CD1c-positive myeloid dendritic cell (primary cell): ENCODE measurements at regions not wholly inside any gene's neighbourhood (a gene's known extent, or its start where the extent isn't known, plus 50 kb on each side); places are given as distances from the start of the nearest gene placed in this dataset.
"Not testable (repeated sequence)": the region's sequence is repeated elsewhere in the genome, so short reads cannot be mapped to it uniquely, and the experiment has no call there.

Experiments
- DNase-seq: peaks from one replicate; pipeline ENCODE4 v3.0.0-alpha.2; 2016; ENCODE audit errors: extremely low spot score

DNA sequence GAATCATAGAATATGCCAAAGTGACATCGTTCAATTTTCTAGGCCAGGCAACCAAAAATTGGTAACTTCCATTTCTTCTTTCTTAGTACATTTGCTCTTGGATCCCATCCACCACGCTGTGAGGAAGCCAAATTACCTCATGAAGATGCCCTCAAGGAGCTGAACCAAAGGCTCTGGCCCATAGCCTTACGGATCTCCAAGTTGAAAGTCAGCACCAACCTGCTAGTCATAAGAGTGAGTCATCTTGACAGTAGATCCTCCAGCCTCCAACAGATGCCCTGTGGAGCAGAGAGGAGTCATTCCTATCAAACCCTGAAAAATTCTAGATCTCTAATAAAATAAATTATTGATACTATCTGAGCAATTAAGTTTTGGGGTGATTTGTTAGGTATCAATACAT is 322.5 kb upstream of the COL8A1 start:
- no peak for DNase-seq

- DNase-seq: no peak
These were observed 324.9 kb upstream of the COL8A1 start for GRCh38 chr3:99313485-99313884.

GRCh38 chr3:99298661-99299060 is 339.7 kb upstream of the COL8A1 start:
- DNase-seq: no peak

GRCh38 chr3:99295836-99296235 is 342.6 kb upstream of the COL8A1 start:
- DNase-seq: no peak

GRCh38 chr3:99294092-99294491 is 344.3 kb upstream of the COL8A1 start:
- DNase-seq: not testable (repeated sequence)

DNA sequence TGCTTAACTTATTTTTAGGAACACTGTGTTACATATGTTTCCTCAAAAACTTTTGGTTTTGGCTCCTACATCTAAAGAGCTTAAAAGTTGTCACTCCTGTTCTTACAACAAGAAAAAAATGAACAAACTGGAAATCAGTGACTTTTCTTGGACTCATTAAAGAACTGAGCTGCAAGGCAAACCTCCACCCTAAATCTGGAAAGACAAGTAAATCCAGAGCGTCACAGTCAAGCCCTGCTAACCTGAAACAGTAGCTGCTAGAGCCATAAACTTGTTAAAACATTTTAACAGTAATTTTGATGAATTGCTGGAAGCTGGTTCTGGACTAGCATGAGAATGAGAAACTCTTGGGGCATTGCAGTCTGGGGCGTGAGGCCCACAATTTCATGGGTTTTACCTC is 350.5 kb upstream of the COL8A1 start:
- DNase-seq: no peak

DNA sequence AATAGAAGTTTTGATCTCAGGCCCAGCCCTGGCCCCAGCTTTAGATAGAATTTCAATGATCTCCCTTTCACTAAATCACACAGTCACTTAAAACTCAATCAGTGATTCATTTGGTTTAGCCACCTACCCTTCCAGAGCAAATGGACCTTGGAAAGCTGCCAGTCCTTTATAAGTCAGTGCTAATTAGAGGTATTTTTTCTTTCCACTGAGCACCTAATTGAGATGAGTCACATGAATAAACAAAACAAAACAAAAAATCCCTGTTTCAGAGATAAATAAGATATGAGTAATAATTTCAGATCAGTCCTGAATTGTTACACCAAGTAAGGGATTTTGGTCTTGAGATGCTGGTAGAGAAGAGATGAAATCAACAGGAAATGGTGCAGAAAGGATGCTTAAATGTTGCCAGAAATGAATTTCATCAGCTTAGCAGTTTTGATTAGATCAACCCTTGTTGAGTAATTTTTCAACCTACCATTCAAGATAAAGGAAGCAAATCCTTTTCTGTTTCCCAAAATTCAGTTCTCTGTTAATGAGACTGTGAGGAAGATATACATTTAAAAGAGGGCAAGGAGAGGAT is 352.0 kb upstream of the COL8A1 start:
- DNase-seq: no peak

GRCh38 chr3:99269606-99270351 is 368.3 kb upstream of the DCBLD2 start:
- no peak for DNase-seq

GRCh38 chr3:99256788-99257187 is 355.3 kb upstream of the DCBLD2 start:
- DNase-seq: no peak

DNA sequence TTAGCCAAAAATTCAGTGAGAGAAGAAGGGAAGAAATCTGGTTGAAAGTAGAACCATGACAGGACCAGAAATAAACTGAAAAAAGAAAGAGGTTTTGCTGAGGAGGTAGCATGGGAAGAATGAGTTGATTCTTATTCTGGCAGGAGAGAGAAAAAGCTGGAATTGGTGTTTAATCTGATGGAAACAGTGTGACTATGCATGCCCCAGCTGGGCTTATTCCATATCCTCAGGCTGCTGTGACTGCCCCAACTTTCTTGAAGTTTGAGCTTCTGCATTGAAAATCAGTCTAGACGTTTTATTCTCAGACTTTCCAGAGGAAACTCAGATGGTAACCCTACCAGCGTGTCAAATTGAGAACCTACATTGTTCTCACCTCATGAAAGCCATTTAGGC is 352.5 kb upstream of the DCBLD2 start:
- DNase-seq: no peak

DNA sequence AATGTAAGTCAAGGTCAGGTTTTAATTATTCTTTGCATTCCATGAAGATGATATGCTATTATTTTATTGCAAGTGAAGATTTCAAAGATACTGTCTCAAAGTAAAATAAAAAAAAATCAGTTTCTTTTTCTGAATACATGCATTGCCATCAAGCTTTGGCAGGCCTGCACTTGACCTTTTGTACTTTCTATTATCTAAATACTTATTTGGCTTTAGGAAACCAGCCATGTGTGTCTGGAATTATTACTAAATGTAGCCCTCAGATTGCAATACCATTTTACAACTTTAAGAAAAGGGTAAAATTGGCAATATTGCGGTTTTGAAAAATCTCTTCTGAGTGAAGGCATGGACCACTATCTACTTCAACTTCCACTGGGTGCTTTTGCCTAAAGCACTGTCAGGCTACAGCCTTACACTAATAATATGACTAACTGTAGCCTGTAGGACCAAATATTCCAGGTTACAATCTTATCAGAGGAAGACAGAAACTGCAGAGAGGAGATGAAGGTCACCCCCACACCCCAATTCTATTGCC is 349.4 kb upstream of the DCBLD2 start:
- no peak for DNase-seq

- no peak for DNase-seq
These were observed 348.8 kb upstream of the DCBLD2 start for GRCh38 chr3:99250272-99250671.

DNA sequence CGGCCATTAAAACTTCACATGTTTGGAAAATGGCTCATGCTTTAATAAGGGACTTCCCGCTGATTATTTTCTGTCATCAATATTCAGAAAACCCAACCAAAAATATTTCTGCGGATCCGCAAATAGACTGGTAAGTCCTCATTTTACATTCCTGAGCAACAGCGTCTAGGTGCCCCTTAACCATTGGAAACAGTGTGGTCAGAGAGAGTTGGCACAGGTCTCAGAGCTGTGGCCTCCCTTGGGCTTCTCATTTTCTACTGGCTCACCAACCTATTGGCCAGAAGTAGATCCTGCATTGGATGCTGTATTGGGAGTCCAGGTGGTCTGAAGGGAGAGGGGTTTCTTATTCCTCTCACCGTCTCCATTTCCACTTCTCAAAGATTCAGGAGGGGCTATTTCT is 348.1 kb upstream of the DCBLD2 start:
- DNase-seq: no peak

DNA sequence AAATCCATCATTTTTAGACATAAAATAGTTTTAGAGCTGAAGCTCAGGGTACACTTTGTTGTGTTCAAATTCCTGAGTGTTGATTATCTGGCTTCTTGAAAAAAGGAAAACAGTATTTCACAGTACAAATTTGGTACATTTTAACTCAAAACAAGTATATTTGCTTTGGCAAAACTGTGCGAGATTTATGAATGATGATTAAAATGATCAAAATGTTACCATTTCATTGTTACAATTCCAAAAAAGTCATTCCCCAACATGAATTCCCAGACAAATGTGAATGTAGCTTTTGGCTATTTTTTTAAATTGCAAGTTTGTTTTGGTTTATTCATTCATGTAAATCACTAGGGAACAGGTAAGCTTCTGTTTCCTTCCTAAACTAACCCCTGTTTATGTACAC is 347.4 kb upstream of the DCBLD2 start:
- no peak for DNase-seq

DNA sequence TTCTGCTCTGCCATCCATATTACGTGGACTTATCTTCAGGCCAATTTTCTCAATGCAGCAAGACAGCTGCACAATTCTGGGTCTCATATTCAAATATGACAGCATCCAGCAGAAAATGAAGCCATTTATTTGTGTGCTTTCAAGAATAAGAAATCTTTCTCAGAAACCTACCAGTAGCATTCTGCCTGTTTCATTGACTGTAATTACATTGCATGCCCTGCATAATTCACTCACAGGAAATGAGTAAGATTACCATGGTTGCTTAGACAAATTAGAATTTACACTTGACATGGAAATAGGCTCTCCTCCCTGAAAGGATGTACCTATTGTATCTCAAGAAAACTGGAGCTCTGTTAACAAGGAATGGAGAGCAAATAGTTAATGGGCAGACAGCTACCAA is 346.6 kb upstream of the DCBLD2 start:
- DNase-seq: no peak

GRCh38 chr3:99246010-99246654 is 344.6 kb upstream of the DCBLD2 start:
- DNase-seq: no peak

DNA sequence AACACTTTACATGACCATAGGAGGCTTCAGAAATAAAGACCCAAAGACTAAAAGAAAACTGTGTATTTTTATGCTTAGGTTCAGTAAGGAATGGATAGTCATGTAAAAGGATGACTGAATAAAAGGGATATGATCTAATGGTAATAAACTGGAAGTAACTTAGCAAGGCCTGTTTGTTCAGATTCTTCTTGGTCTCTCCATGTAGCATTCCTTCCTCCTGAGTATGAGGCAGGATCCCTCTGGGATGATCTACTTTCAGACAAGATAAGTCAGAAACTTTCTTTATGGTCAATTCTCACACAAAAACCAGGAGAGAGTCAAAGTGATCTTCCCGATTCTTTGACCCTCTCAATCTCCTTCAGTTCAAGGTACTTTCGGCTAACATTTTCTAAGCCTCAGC is 340.8 kb upstream of the DCBLD2 start:
- no peak for DNase-seq

DNA sequence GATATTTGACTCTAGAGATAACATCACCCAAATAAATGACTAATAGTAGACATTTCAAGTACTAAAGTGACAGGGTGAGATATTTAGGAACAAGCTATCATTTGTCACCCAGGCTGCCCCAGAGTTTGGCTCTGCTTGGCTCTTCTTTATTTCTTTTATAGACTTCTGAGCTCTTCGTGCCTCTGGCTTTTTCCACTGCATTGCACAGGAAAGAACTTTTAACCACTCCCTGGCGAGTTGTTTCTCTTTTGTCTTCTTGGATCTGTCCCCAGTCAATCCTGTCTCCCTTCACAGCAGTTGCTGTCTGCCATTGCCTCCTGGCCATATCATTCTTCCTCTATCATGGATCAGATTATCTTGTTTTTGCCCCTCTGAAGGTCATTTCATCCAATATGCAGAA is 339.2 kb upstream of the DCBLD2 start:
- no peak for DNase-seq

GRCh38 chr3:99236576-99236975 is 335.1 kb upstream of the DCBLD2 start:
- DNase-seq: no peak

- no peak for DNase-seq
These were observed 331.2 kb upstream of the DCBLD2 start for GRCh38 chr3:99232696-99233095.

DNA sequence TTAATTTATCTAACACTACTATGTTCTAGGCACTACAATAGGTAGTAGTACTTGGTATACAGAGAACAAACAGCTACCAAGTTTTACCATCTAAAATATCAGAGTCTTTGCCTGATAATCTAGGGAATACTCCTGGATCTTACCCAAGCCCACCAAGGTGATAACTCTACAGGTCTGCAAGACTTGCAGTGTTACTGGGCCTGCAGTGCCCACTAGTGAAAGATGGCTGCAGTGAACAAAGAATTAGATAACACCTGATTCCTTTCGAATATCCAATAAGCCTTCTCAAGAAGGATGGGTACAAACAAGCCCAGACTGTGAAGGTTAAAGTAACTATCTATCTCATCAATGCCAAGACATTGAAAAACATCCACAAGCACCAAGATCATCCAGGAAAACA is 317.0 kb upstream of the DCBLD2 start:
- no peak for DNase-seq

- no peak for DNase-seq
These were observed 311.5 kb upstream of the DCBLD2 start for GRCh38 chr3:99212969-99213368.

DNA sequence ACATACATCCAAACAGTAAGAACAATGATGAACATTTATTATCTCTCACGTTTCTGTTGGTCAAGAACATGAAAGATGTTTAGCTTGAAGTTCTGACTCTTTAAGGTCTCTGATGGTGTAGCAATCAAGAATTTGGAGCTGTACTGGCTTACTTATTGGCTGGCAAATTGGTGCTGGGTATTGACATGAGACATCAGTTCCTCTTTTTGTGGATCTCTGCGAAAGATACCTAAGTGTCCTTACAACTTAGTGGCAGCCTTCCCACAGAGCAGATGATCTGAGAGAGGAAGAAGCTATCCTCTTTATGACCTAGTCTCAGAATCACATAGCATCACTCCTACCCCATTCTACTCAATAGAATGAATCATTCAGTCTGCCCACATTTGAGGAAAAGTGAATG is 309.8 kb upstream of the DCBLD2 start:
- DNase-seq: no peak
